ENCODE measurements at regions not wholly inside any gene's neighbourhood (a gene's known extent, or its start where the extent isn't known, plus 50 kb on each side); places are given as distances from the start of the nearest gene placed in this dataset.
"Not testable (repeated sequence)": the region's sequence is repeated elsewhere in the genome, so short reads cannot be mapped to it uniquely, and the experiment has no call there.

- TF ChIP-seq, protein P1, sequence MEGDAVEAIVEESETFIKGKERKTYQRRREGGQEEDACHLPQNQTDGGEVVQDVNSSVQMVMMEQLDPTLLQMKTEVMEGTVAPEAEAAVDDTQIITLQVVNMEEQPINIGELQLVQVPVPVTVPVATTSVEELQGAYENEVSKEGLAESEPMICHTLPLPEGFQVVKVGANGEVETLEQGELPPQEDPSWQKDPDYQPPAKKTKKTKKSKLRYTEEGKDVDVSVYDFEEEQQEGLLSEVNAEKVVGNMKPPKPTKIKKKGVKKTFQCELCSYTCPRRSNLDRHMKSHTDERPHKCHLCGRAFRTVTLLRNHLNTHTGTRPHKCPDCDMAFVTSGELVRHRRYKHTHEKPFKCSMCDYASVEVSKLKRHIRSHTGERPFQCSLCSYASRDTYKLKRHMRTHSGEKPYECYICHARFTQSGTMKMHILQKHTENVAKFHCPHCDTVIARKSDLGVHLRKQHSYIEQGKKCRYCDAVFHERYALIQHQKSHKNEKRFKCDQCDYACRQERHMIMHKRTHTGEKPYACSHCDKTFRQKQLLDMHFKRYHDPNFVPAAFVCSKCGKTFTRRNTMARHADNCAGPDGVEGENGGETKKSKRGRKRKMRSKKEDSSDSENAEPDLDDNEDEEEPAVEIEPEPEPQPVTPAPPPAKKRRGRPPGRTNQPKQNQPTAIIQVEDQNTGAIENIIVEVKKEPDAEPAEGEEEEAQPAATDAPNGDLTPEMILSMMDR (IDR thresholded peaks at IDR 0.05) = not testable (repeated sequence)
- not testable (repeated sequence) for TF ChIP-seq POLR2A (IDR thresholded peaks at IDR 0.05)
Measured at GRCh38 chr3:163172513-163172912, 1675.9 kb downstream of the OTOL1 start.
